Psoas muscle (tissue), 7 donors: ENCODE measurements at regions not wholly inside any gene's neighbourhood (a gene's known extent, or its start where the extent isn't known, plus 50 kb on each side); places are given as distances from the start of the nearest gene placed in this dataset.

ENCODE experiments used
- ATAC-seq, 4 donors: fragments of 200-7000 bp; cut with Tn5 transposase; one replicate each; pipeline ENCODE4 v1.9.1; 2020; ENCODE audit warnings: moderate library complexity in 3 of 4, mild to moderate bottlenecking in 2 of 4
- DNase-seq, 2 donors: peaks; one replicate each; pipeline ENCODE4 v3.0.0-alpha.2; 2020
- H3K27ac ChIP-seq: fragments of 200-600 bp; one replicate; pipeline ENCODE4 v1.8.0; 2022
- H3K27me3 ChIP-seq, 3 donors: fragments of 200-600 bp in 1 of 3; one replicate each; pipeline versions ENCODE4 v1.6.1 to v1.8.0; 2013 to 2022; ENCODE audit warnings: low read length in 2 of 3, mild to moderate bottlenecking in 2 of 3, moderate library complexity in 1 of 3; ENCODE audit not compliant: insufficient read depth in 3 of 3
- H3K36me3 ChIP-seq, 2 donors: fragments of 200-600 bp in 1 of 2; one replicate each; pipeline versions ENCODE4 v1.6.1 to v1.8.0; 2013 to 2022; ENCODE audit warnings: low read depth in 1 of 2, mild to moderate bottlenecking in 1 of 2, moderate library complexity in 1 of 2; ENCODE audit not compliant: insufficient read depth in 1 of 2
- H3K4me1 ChIP-seq: fragments of 200-600 bp; one replicate; pipeline ENCODE4 v1.8.0; 2022
- H3K4me3 ChIP-seq: fragments of 200-600 bp; one replicate; pipeline ENCODE4 v1.8.0; 2022; ENCODE audit warnings: mild to moderate bottlenecking
- H3K9me3 ChIP-seq: fragments of 200-600 bp; one replicate; pipeline ENCODE4 v1.8.0; 2022
- WGBS, 3 donors: extraction: QIAGEN DNeasy Blood & Tissue Kit; methylation state at CpG; one replicate each; pipeline versions ENCODE4 v1.1.6 to v1.1.7; 2013; 5-methylcytosine and 5-hydroxymethylcytosine counted together
- intact Hi-C, 2 donors: fragments of 100-400 bp; cut with DNase I; formaldehyde crosslinking; loops; one replicate each; pipeline versions ENCODE4 v1.11.0 to v1.14.2; 2022
- TF ChIP-seq, protein P1 (sequence below): fragments of 200-600 bp; IDR thresholded peaks from one replicate; pipeline ENCODE4 v1.8.0; 2022; ENCODE audit warnings: antibody characterized with exemption
- donor health status: healthy with polysubstance abuse.
- donor health status: DM: no; HTN: no; CAD: no; lungs with moderate emphysema.
- donor health status: Bipolar disorder and iron deficiency.
- donor health status: healthy.
- donor health status: DM: yes; HTN: yes; CAD: no.
- donor health status: DM: no; HTN: no; CAD: no.
- donor health status: DM: yes; HTN: yes; CAD: no.

- no peak overlapping the region for H3K4me3 ChIP-seq
- intact Hi-C loops = no loop called here
- no peaks in the 10 kb centered on the region for H3K4me1 ChIP-seq
- DNase-seq = no peak
- ATAC-seq = no peak
- H3K9me3 ChIP-seq = no peaks in the 10 kb centered on the region
- no peaks in the 10 kb centered on the region for H3K27me3 ChIP-seq
- H3K36me3 ChIP-seq = no peaks in the 10 kb centered on the region
- WGBS, 3 donors = 52 to 71% (median 58%) methylated on average over 1 of the region's 1 CpG
- TF ChIP-seq, protein P1, sequence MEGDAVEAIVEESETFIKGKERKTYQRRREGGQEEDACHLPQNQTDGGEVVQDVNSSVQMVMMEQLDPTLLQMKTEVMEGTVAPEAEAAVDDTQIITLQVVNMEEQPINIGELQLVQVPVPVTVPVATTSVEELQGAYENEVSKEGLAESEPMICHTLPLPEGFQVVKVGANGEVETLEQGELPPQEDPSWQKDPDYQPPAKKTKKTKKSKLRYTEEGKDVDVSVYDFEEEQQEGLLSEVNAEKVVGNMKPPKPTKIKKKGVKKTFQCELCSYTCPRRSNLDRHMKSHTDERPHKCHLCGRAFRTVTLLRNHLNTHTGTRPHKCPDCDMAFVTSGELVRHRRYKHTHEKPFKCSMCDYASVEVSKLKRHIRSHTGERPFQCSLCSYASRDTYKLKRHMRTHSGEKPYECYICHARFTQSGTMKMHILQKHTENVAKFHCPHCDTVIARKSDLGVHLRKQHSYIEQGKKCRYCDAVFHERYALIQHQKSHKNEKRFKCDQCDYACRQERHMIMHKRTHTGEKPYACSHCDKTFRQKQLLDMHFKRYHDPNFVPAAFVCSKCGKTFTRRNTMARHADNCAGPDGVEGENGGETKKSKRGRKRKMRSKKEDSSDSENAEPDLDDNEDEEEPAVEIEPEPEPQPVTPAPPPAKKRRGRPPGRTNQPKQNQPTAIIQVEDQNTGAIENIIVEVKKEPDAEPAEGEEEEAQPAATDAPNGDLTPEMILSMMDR = no peak
- H3K27ac ChIP-seq = no peak overlapping the region
Observed at GRCh38 chrX:125101971-125102755, 217.5 kb upstream of the TEX13C start.

GRCh38 chrX:125103693-125104092 lies 216.0 kb upstream of the TEX13C start:
- H3K27me3 ChIP-seq = no peaks in the 10 kb centered on the region
- no peaks in the 10 kb centered on the region for H3K9me3 ChIP-seq
- no peaks in the 10 kb centered on the region for H3K36me3 ChIP-seq
- H3K27ac ChIP-seq = no peak overlapping the region
- 78 to 93% (median 91%) methylated on average over 11 of the region's 11 CpGs for WGBS, 3 donors
- DNase-seq (no peak), ATAC-seq (no peak)
- intact Hi-C loops = no loop called here
- no peaks in the 10 kb centered on the region for H3K4me1 ChIP-seq
- TF ChIP-seq, protein P1 = no peak
- no peak overlapping the region for H3K4me3 ChIP-seq

DNA sequence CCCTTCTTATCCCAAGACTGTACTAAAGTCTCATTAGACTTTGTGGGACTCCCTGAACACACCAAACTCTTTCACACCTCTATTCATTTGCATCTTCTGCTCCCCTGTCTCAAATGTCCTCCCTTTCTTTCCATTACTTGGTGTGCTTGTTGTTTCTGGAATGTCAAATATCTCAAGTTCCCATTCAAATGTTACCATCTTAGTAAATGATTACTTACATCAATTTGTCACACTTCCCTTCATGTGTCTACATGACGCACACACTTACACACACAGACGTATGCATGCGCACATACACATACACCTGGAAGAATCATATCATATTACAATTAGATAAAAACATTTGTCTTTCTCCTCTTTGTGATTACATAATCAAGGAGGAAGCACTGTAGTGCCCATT lies 210.8 kb upstream of the TEX13C start:
- Histone ChIP-seq H3K27me3 (no peaks in the 10 kb centered on the region), H3K4me1 (no peaks in the 10 kb centered on the region), H3K27ac (no peak overlapping the region), H3K9me3 (no peaks in the 10 kb centered on the region), H3K36me3 (no peaks in the 10 kb centered on the region), H3K4me3 (no peak overlapping the region)
- no peak for DNase-seq
- TF ChIP-seq, protein P1 = no peak
- intact Hi-C loops = no loop called here
- WGBS, 3 donors = 82 to 87% (median 85%) methylated on average over 3 of the region's 3 CpGs
- ATAC-seq = no peak

GRCh38 chrX:125131164-125131563 lies 188.5 kb upstream of the TEX13C start:
- Histone ChIP-seq H3K4me3 (no peak overlapping the region), H3K36me3 (no peaks in the 10 kb centered on the region), H3K27me3 (no peaks in the 10 kb centered on the region), H3K4me1 (no peaks in the 10 kb centered on the region), H3K27ac (no peak overlapping the region), H3K9me3 (no peaks in the 10 kb centered on the region)
- DNase-seq = no peak
- intact Hi-C loops = loop anchor here in 1 of 2 donors (5.0 kb wide), 1 partner anchor 196 kb away; no protein-coding TSS in a partner anchor
- TF ChIP-seq, protein P1 = no peak
- no peak for ATAC-seq

DNA sequence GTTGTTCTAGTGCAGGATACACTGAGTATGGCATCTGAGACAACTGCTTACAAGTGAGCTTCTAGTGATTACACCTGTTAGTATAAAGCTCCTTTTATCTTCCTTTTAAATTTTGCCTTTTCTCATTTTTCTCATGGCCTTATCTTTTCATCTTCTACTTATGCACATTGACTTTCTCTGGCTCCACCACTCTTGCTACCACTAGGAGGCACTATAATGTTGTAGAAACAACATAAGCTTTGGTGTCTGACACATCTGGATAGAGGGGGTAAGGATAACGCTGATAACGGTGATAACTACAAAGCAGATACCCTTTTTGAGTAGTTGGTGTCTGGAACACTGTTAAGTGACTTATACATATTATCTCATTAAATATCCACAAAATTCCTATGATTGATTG lies 187.4 kb upstream of the TEX13C start:
- 27 to 34% (median 30%) methylated on average over 2 of the region's 2 CpGs for WGBS, 3 donors
- intact Hi-C loops = loop anchor here in 1 of 2 donors (5.0 kb wide), 1 partner anchor 195 kb away; no protein-coding TSS in a partner anchor
- no peak for DNase-seq

More for the DNA sequence above, 187.4 kb upstream of the TEX13C start:
- no peaks in the 10 kb centered on the region for H3K36me3 ChIP-seq
- H3K4me3 ChIP-seq = no peak overlapping the region
- no peak overlapping the region for H3K27ac ChIP-seq
- TF ChIP-seq, protein P1 = no peak
- no peaks in the 10 kb centered on the region for H3K27me3 ChIP-seq
- no peak for ATAC-seq
- H3K9me3 ChIP-seq = no peaks in the 10 kb centered on the region
- H3K4me1 ChIP-seq = no peaks in the 10 kb centered on the region
